ENCODE measurements at regions not wholly inside any gene's neighbourhood (a gene's known extent, or its start where the extent isn't known, plus 50 kb on each side); places are given as distances from the start of the nearest gene placed in this dataset.

- TF ChIP-seq, protein P1, sequence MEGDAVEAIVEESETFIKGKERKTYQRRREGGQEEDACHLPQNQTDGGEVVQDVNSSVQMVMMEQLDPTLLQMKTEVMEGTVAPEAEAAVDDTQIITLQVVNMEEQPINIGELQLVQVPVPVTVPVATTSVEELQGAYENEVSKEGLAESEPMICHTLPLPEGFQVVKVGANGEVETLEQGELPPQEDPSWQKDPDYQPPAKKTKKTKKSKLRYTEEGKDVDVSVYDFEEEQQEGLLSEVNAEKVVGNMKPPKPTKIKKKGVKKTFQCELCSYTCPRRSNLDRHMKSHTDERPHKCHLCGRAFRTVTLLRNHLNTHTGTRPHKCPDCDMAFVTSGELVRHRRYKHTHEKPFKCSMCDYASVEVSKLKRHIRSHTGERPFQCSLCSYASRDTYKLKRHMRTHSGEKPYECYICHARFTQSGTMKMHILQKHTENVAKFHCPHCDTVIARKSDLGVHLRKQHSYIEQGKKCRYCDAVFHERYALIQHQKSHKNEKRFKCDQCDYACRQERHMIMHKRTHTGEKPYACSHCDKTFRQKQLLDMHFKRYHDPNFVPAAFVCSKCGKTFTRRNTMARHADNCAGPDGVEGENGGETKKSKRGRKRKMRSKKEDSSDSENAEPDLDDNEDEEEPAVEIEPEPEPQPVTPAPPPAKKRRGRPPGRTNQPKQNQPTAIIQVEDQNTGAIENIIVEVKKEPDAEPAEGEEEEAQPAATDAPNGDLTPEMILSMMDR (IDR thresholded peaks at IDR 0.05; ENCODE audit: insufficient read depth, low read length), result no peak
- no peak for TF ChIP-seq GABPA (IDR thresholded peaks at IDR 0.05; ENCODE audit: low read depth)
- no peak for TF ChIP-seq POLR2AphosphoS5 (IDR thresholded peaks at IDR 0.05; ENCODE audit: low read depth)
- TF ChIP-seq, protein P2, sequence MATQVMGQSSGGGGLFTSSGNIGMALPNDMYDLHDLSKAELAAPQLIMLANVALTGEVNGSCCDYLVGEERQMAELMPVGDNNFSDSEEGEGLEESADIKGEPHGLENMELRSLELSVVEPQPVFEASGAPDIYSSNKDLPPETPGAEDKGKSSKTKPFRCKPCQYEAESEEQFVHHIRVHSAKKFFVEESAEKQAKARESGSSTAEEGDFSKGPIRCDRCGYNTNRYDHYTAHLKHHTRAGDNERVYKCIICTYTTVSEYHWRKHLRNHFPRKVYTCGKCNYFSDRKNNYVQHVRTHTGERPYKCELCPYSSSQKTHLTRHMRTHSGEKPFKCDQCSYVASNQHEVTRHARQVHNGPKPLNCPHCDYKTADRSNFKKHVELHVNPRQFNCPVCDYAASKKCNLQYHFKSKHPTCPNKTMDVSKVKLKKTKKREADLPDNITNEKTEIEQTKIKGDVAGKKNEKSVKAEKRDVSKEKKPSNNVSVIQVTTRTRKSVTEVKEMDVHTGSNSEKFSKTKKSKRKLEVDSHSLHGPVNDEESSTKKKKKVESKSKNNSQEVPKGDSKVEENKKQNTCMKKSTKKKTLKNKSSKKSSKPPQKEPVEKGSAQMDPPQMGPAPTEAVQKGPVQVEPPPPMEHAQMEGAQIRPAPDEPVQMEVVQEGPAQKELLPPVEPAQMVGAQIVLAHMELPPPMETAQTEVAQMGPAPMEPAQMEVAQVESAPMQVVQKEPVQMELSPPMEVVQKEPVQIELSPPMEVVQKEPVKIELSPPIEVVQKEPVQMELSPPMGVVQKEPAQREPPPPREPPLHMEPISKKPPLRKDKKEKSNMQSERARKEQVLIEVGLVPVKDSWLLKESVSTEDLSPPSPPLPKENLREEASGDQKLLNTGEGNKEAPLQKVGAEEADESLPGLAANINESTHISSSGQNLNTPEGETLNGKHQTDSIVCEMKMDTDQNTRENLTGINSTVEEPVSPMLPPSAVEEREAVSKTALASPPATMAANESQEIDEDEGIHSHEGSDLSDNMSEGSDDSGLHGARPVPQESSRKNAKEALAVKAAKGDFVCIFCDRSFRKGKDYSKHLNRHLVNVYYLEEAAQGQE (IDR thresholded peaks at IDR 0.05; ENCODE audit: insufficient replicate concordance, low read depth), result no peak
- no peak for TF ChIP-seq SPI1 (IDR thresholded peaks at IDR 0.05; ENCODE audit: borderline replicate concordance, low read depth)
Measured at GRCh38 chr2:147101941-147102790, 742.7 kb upstream of the ACVR2A start.

Data from HL-60 (cell line).